Natural killer cell (primary cell): ENCODE measurements at regions not wholly inside any gene's neighbourhood (a gene's known extent, or its start where the extent isn't known, plus 50 kb on each side); places are given as distances from the start of the nearest gene placed in this dataset.
"Not testable (repeated sequence)": the region's sequence is repeated elsewhere in the genome, so short reads cannot be mapped to it uniquely, and the experiment has no call there.

Experiments used
- ATAC-seq, 3 donors: fragments of 150-1000 bp in 2 of 3; fragments of 200-7000 bp in 1 of 3; cut with Tn5 transposase; 1 replicate in 1 of 3; 2 replicates in 2 of 3; pipeline ENCODE4 v1.10.0; 2021; ENCODE audit warnings: mild to moderate bottlenecking in 2 of 3, moderate library complexity in 2 of 3
- DNase-seq, 2 donors: peaks; one replicate each; pipeline versions ENCODE4 v3.0.0 to v3.0.0-alpha.2; 2013 to 2021; ENCODE audit warnings: mixed read lengths in 1 of 2
- H3K27ac ChIP-seq: one replicate; pipeline ENCODE4 v1.5.1; 2013; ENCODE audit warnings: mild to moderate bottlenecking, low read length
- H3K27me3 ChIP-seq: one replicate; pipeline ENCODE4 v1.6.1; 2013; ENCODE audit warnings: low read length; ENCODE audit not compliant: control insufficient read depth, insufficient read depth
- H3K36me3 ChIP-seq: one replicate; pipeline ENCODE4 v1.6.1; 2013; ENCODE audit warnings: low read length; ENCODE audit not compliant: control insufficient read depth, insufficient read depth
- H3K4me1 ChIP-seq: one replicate; pipeline ENCODE4 v1.6.1; 2013; ENCODE audit warnings: low read length; ENCODE audit not compliant: control insufficient read depth, insufficient read depth
- H3K4me3 ChIP-seq: one replicate; pipeline ENCODE4 v1.5.1; 2013; ENCODE audit warnings: low read length
- H3K9me3 ChIP-seq: one replicate; pipeline ENCODE4 v1.6.1; 2013; ENCODE audit warnings: low read length; ENCODE audit not compliant: control insufficient read depth, insufficient read depth
- H3K27ac Mint-ChIP-seq, 2 donors: one replicate each; pipeline ENCODE4 v1.8.0; 2022; ENCODE audit warnings: mild to moderate bottlenecking in 2 of 2, mixed read lengths in 2 of 2, moderate library complexity in 1 of 2
- H3K27me3 Mint-ChIP-seq, 2 donors: one replicate each; pipeline ENCODE4 v1.8.0; 2022; ENCODE audit warnings: low read depth in 2 of 2, mixed read lengths in 2 of 2
- H3K36me3 Mint-ChIP-seq: one replicate; pipeline ENCODE4 v1.8.0; 2022; ENCODE audit warnings: mixed read lengths
- H3K4me1 Mint-ChIP-seq, 2 donors: one replicate each; pipeline ENCODE4 v1.8.0; 2022; ENCODE audit warnings: mixed read lengths in 2 of 2
- H3K4me3 Mint-ChIP-seq: one replicate; pipeline ENCODE4 v1.8.0; 2022; ENCODE audit warnings: mild to moderate bottlenecking, moderate library complexity, mixed read lengths
- H3K9me3 Mint-ChIP-seq, 2 donors: one replicate each; pipeline ENCODE4 v1.8.0; 2022; ENCODE audit warnings: mixed read lengths in 2 of 2
- CTCF ChIP-seq: fragments of 200-600 bp; IDR thresholded peaks from one replicate; pipeline ENCODE4 v1.8.0; 2022; ENCODE audit warnings: antibody characterized with exemption
- WGBS: methylation state at CpG from one replicate; pipeline ENCODE4 v1.1.7; 2013; ENCODE audit warnings: missing lambda C conversion rate; ENCODE audit not compliant: insufficient coverage; 5-methylcytosine and 5-hydroxymethylcytosine counted together
- intact Hi-C: fragments of 100-400 bp; cut with micrococcal nuclease; formaldehyde crosslinking; loops from one replicate; pipeline ENCODE4 v1.14.2; 2022

- DNase-seq (no peak), ATAC-seq (no peak)
- H3K9me3 Mint-ChIP-seq, result peaks cover 0 to 6% of the 10 kb centered on the region in 2 donors
- H3K27me3 Mint-ChIP-seq, result peaks cover 7 to 12% of the 10 kb centered on the region in 2 donors
- H3K4me3 ChIP-seq, result no peak overlapping the region
- H3K4me1 Mint-ChIP-seq, result no peaks in the 10 kb centered on the region
- intact Hi-C loops, result no loop called here
- TF ChIP-seq CTCF, result no peak
- H3K36me3 ChIP-seq, result no peaks in the 10 kb centered on the region
- no peaks in the 10 kb centered on the region for H3K36me3 Mint-ChIP-seq
- H3K4me1 ChIP-seq, result no peaks in the 10 kb centered on the region
- H3K4me3 Mint-ChIP-seq, result no peak overlapping the region
- H3K9me3 ChIP-seq, result no peaks in the 10 kb centered on the region
- no peak overlapping the region for H3K27ac ChIP-seq
- H3K27ac Mint-ChIP-seq, result no peak overlapping the region
- WGBS, result 86% methylated on average over 1 of the region's 2 CpGs
- peaks cover 2% of the 10 kb centered on the region for H3K27me3 ChIP-seq
Observed at GRCh38 chr13:78540058-78540457, 63.3 kb downstream of the POU4F1 start.

- H3K4me1 ChIP-seq, H3K4me3 ChIP-seq, H3K36me3 Mint-ChIP-seq, DNase-seq, intact Hi-C loops, H3K36me3 ChIP-seq, H3K4me1 Mint-ChIP-seq, H3K27me3 ChIP-seq, H3K27ac Mint-ChIP-seq, H3K27ac ChIP-seq, H3K27me3 Mint-ChIP-seq, H3K4me3 Mint-ChIP-seq, H3K9me3 ChIP-seq, ATAC-seq: not testable (repeated sequence)
- H3K9me3 Mint-ChIP-seq, result peaks cover 11 to 14% of the 10 kb centered on the region in 2 donors
- WGBS, result 88% methylated on average over 8 of the region's 8 CpGs
Observed at GRCh38 chr13:78526044-78526443, 77.3 kb downstream of the POU4F1 start.

GRCh38 chr13:78524936-78525335 lies 78.4 kb downstream of the POU4F1 start:
- Histone ChIP-seq H3K27me3 (no peaks in the 10 kb centered on the region), H3K9me3 (no peaks in the 10 kb centered on the region), H3K36me3 (no peaks in the 10 kb centered on the region), H3K4me3 (no peak overlapping the region), H3K27ac (no peak overlapping the region), H3K4me1 (no peaks in the 10 kb centered on the region)
- no peak overlapping the region for H3K27ac Mint-ChIP-seq
- H3K27me3 Mint-ChIP-seq, result no peaks in the 10 kb centered on the region
- H3K4me3 Mint-ChIP-seq, result no peak overlapping the region
- H3K4me1 Mint-ChIP-seq, result no peaks in the 10 kb centered on the region
- H3K36me3 Mint-ChIP-seq, result no peaks in the 10 kb centered on the region
- ATAC-seq, result no peak
- no peak for DNase-seq
- peaks cover 14 to 18% of the 10 kb centered on the region in 2 donors for H3K9me3 Mint-ChIP-seq
- 79% methylated on average over 1 of the region's 1 CpG for WGBS
- intact Hi-C loops, result no loop called here
- no peak for TF ChIP-seq CTCF

- no peaks in the 10 kb centered on the region for H3K4me1 ChIP-seq
- H3K27me3 Mint-ChIP-seq, result no peaks in the 10 kb centered on the region
- no peak overlapping the region for H3K4me3 Mint-ChIP-seq
- intact Hi-C loops, result no loop called here
- peaks cover 14 to 17% of the 10 kb centered on the region in 2 donors for H3K9me3 Mint-ChIP-seq
- H3K4me1 Mint-ChIP-seq, result no peaks in the 10 kb centered on the region
- WGBS, result 92% methylated on average over 5 of the region's 6 CpGs
- TF ChIP-seq CTCF, result no peak
- no peak for DNase-seq
- no peak overlapping the region for H3K27ac ChIP-seq
- H3K9me3 ChIP-seq, result no peaks in the 10 kb centered on the region
- no peaks in the 10 kb centered on the region for H3K36me3 ChIP-seq
- H3K36me3 Mint-ChIP-seq, result no peaks in the 10 kb centered on the region
- H3K4me3 ChIP-seq, result no peak overlapping the region
- ATAC-seq, result no peak
- H3K27ac Mint-ChIP-seq, result no peak overlapping the region
- no peaks in the 10 kb centered on the region for H3K27me3 ChIP-seq
Observed at GRCh38 chr13:78521091-78521490, 82.3 kb downstream of the POU4F1 start.
